Hepatocyte (in vitro differentiated cells): ENCODE measurements at regions not wholly inside any gene's neighbourhood (a gene's known extent, or its start where the extent isn't known, plus 50 kb on each side); places are given as distances from the start of the nearest gene placed in this dataset.

Source experiments
- CTCF ChIP-seq: fragments of 200-600 bp; sonication (generic); IDR thresholded peaks from 2 replicates; pipeline ENCODE4 v1.5.1; 2016; ENCODE audit warnings: antibody characterized with exemption, mild to moderate bottlenecking; ENCODE audit not compliant: poor library complexity
- EZH2 ChIP-seq: fragments of 200-600 bp; sonication (generic); IDR thresholded peaks from 2 replicates; pipeline ENCODE4 v1.6.1; 2016; ENCODE audit warnings: antibody characterized with exemption, mild to moderate bottlenecking, borderline replicate concordance
- EZH2phosphoT487 ChIP-seq: fragments of 200-600 bp; sonication (generic); IDR thresholded peaks from one replicate; pipeline ENCODE4 v1.6.1; 2018; ENCODE audit warnings: antibody characterized with exemption, mild to moderate bottlenecking, low read depth, moderate library complexity; ENCODE audit not compliant: unreplicated experiment, severe bottlenecking

GRCh38 chr21:25428537-25428936 is 178.7 kb downstream of the MRPL39 start:
- TF ChIP-seq CTCF = no peak
- TF ChIP-seq EZH2 = no peak
- TF ChIP-seq EZH2phosphoT487 = no peak
